PC-3 (cell line): ENCODE measurements at regions not wholly inside any gene's neighbourhood (a gene's known extent, or its start where the extent isn't known, plus 50 kb on each side); places are given as distances from the start of the nearest gene placed in this dataset.

ENCODE experiments used
- EZH2 ChIP-seq: fragments of 300-600 bp; sonication (generic); IDR thresholded peaks from one replicate; pipeline ENCODE4 v1.6.1; 2017; ENCODE audit warnings: antibody characterized with exemption, mild to moderate bottlenecking, low read length; ENCODE audit not compliant: unreplicated experiment
- EZH2phosphoT487 ChIP-seq: fragments of 300-600 bp; sonication (generic); IDR thresholded peaks from 2 replicates; pipeline ENCODE4 v1.6.1; 2018; ENCODE audit warnings: mild to moderate bottlenecking, antibody characterized with exemption, low read length, borderline replicate concordance
- TF ChIP-seq, protein P1 (sequence below): fragments of 300-600 bp; sonication (generic); conservative IDR thresholded peaks from 2 replicates; pipeline ENCODE4 v1.5.1; 2017; ENCODE audit warnings: antibody characterized with exemption, low read depth, mild to moderate bottlenecking, low read length

DNA sequence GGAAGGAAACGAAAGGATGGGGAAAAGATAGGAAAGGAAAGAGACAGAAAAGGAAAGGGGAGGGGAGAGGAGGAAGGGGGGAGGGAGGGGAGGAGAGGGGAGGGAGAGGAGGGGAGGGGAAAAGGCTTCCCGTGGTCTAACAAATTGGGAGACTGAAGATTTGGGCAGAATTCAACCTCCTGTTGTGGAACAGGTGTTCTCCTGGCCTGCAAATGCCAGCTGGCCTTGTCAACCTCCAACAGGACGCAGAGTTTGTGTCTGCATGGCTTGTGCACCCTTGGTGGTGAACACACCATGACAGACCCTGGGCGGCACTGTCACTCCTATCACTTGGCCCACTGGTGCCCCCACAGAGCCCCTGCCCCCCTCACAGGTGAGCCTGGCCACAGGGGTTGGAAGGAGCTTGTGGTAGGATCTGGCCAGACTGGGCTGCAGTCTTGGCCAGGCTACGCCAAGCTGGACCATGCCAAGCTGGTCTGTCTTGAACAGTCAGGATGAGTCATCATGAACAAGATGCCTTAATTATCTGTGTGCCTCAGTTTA, 321.6 kb downstream of the BCL11B start:
- TF ChIP-seq, protein P1, sequence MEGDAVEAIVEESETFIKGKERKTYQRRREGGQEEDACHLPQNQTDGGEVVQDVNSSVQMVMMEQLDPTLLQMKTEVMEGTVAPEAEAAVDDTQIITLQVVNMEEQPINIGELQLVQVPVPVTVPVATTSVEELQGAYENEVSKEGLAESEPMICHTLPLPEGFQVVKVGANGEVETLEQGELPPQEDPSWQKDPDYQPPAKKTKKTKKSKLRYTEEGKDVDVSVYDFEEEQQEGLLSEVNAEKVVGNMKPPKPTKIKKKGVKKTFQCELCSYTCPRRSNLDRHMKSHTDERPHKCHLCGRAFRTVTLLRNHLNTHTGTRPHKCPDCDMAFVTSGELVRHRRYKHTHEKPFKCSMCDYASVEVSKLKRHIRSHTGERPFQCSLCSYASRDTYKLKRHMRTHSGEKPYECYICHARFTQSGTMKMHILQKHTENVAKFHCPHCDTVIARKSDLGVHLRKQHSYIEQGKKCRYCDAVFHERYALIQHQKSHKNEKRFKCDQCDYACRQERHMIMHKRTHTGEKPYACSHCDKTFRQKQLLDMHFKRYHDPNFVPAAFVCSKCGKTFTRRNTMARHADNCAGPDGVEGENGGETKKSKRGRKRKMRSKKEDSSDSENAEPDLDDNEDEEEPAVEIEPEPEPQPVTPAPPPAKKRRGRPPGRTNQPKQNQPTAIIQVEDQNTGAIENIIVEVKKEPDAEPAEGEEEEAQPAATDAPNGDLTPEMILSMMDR = no peak
- no peak for TF ChIP-seq EZH2phosphoT487
- no peak for TF ChIP-seq EZH2
